ENCODE measurements at regions not wholly inside any gene's neighbourhood (a gene's known extent, or its start where the extent isn't known, plus 50 kb on each side); places are given as distances from the start of the nearest gene placed in this dataset.

DNA sequence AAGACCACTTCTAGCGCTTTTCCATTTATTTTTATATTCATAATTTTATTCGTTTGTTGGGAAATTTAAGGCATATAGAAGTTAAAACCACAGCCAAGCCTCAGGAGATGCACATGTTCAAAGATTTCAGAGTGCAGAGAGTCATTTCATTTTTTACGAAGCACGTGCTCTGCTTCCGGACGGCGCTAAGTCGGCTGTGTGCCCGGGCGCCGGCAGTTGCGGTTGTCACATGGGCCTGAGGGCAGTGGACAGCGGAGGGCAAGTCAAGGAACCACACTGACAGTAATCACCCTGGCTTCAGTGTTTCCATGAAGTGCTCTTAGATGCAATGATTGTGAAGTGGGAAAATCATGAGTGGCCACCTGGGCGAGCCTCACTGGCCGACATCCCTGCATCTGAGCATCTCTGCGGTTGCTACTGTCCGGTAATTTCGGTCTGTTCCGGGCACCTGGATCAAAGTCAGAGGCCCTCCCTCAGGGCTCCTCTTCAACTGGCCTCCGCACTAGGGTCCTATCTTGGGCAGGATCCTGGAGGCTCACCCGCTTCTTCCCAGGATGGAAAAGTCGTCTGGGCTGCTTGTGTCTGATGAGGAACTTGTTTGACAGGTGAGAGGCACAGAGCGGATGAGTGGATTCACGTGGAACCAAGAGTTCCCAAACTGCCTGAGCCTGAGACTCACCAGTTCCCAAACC, 90.8 kb downstream of the DACT2 start:
- TF ChIP-seq POLR2A (IDR thresholded peaks at IDR 0.05), result no peak
- TF ChIP-seq CTCF (IDR thresholded peaks at IDR 0.05), result no peak

Data from heart left ventricle (tissue), 13 donors.